ENCODE measurements at regions not wholly inside any gene's neighbourhood (a gene's known extent, or its start where the extent isn't known, plus 50 kb on each side); places are given as distances from the start of the nearest gene placed in this dataset.

DNA sequence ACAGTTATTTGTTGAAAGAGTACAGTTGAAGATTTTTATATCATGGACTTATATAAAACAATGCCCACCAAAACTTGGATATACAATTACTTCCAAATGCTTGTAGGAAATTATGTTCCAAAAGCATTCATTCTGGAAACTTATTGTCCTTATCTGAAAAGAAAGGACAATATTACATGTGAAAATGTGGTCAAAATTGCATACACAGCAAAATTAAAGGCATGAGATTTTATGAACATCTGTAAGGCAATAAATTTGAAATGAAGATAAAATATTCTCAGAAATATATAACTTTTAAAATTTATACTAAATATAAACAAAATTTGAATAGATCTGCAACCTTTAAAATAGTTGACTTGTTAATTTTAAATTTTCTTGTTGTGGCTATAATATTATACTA lies 1173.8 kb downstream of the NLGN4X start:
- Histone ChIP-seq H2AK9ac (replicated peaks; ENCODE audit: low read depth, low read length, poor library complexity) (no peak overlapping the region), H3K4me1 (ENCODE audit: control insufficient read depth, insufficient read depth, low read length) (no peaks in the 10 kb centered on the region), H3K27ac (ENCODE audit: insufficient read depth, low read length) (no peak overlapping the region), H3K23ac (ENCODE audit: low read depth, low read length) (no peak overlapping the region), H3K36me3 (ENCODE audit: control insufficient read depth, insufficient read depth, low read length) (no peaks in the 10 kb centered on the region), H3K18ac (ENCODE audit: low read depth, low read length) (no peak overlapping the region), H2BK5ac (ENCODE audit: low read depth, low read length, poor library complexity, severe bottlenecking) (no peak overlapping the region), H2BK120ac (ENCODE audit: low read depth, low read length) (no peak overlapping the region), H4K8ac (ENCODE audit: low read depth in 2 of 2, low read length in 2 of 2) (no peak overlapping the region), H3K56ac (ENCODE audit: extremely low read depth, insufficient read depth, low read length) (no peak overlapping the region), H2BK20ac (ENCODE audit: low read depth, low read length) (no peak overlapping the region), H2AFZ (replicated peaks; ENCODE audit: low read length, poor library complexity) (no peak overlapping the region), H3K4ac (ENCODE audit: low read depth, low read length) (no peak overlapping the region), H2BK15ac (ENCODE audit: low read depth, low read length) (no peak overlapping the region), H3K9ac (ENCODE audit: low read depth, low read length) (no peak overlapping the region), H3K27me3 (ENCODE audit: control insufficient read depth, insufficient read depth, low read length) (no peaks in the 10 kb centered on the region), H2AK5ac (ENCODE audit: low read depth, low read length) (no peak overlapping the region), H4K91ac (ENCODE audit: insufficient read depth, low read depth, low read length) (no peak overlapping the region), H3K14ac (replicated peaks; ENCODE audit: low read depth, low read length) (no peak overlapping the region), H3K9me3 (ENCODE audit: control insufficient read depth, insufficient read depth, low read length) (peaks cover 7% of the 10 kb centered on the region), H3K4me2 (ENCODE audit: low read depth, low read length) (no peak overlapping the region), H3K9me1 (ENCODE audit: insufficient read depth, low read length) (no peaks in the 10 kb centered on the region), H4K5ac (ENCODE audit: low read depth, low read length) (no peak overlapping the region), H3K79me1 (ENCODE audit: low read depth in 1 of 2, low read length in 2 of 2) (no peaks in the 10 kb centered on the region), H3K4me3 (ENCODE audit: insufficient read depth, low read depth, low read length) (no peak overlapping the region), H4K20me1 (ENCODE audit: insufficient read depth, low read length) (no peaks in the 10 kb centered on the region)
- ATAC-seq (ENCODE audit: low read depth) (no peak), DNase-seq (no peak)
- intact Hi-C loops (cut with micrococcal nuclease) (no loop called here), dilution Hi-C loops (cut with HindIII; ENCODE audit: low sequenced_read_pairs, unreplicated experiment) (no loop called here), in situ Hi-C loops (cut with MboI; ENCODE audit: low sequenced_read_pairs) (no loop called here)
- no TSS peak for BruUV-seq (replicated peaks)
- POLR2A ChIA-PET (ENCODE audit: unreplicated experiment), result no interaction called here
- CTCF ChIA-PET, result no interaction called here
- peak; percentile 89 for TF ChIP-seq MAFK (IDR thresholded peaks at IDR 0.05; ENCODE audit: low read depth, low read length)
- TF ChIP-seq MXI1 (IDR thresholded peaks at IDR 0.05; ENCODE audit: borderline replicate concordance, low read depth, low read length), result no peak

All from IMR-90 (cell line).